ENCODE measurements at regions not wholly inside any gene's neighbourhood (a gene's known extent, or its start where the extent isn't known, plus 50 kb on each side); places are given as distances from the start of the nearest gene placed in this dataset.

GRCh38 chr6:99017150-99017549 lies 69.4 kb upstream of the FBXL4 start:
- H3K4me2 ChIP-seq (ENCODE audit: insufficient read depth in 1 of 2, low read depth in 2 of 2, low read length in 2 of 2) = no peak overlapping the region
- ChIA-PET CTCF (ENCODE audit: partially characterized antibody) (no interaction called here), POLR2A (ENCODE audit: partially characterized antibody) (no interaction called here)
- H3K36me3 ChIP-seq (ENCODE audit: control insufficient read depth in 2 of 4, insufficient read depth in 4 of 4, low read length in 3 of 4) = no peaks in the 10 kb centered on the region
- WGBS, 2 experiments (ENCODE audit: extremely low coverage in 1 of 2, insufficient coverage in 1 of 2, insufficient read length in 1 of 2, insufficient replicate concordance in 2 of 2, low coverage in 1 of 2, low lambda C conversion rate in 2 of 2, missing lambda C conversion rate in 1 of 2) = 95% methylated on average over 1 of the region's 1 CpG; no CpG with 5 or more reads in 1 of the 2 experiments
- H4K8ac ChIP-seq (ENCODE audit: extremely low read depth, insufficient read depth, low read length) = no peak overlapping the region
- H3K4me1 ChIP-seq (replicated peaks in 1 of 4; ENCODE audit: control insufficient read depth in 3 of 4, insufficient read depth in 4 of 4, low read length in 3 of 4) = no peaks in the 10 kb centered on the region
- no peak overlapping the region for H3K56ac ChIP-seq (replicated peaks; ENCODE audit: insufficient read length, low read depth, low read length)
- no peak overlapping the region for H4K91ac ChIP-seq (replicated peaks; ENCODE audit: insufficient read length, low read length)
- H2BK5ac ChIP-seq (ENCODE audit: low read depth, low read length) = no peak overlapping the region
- no peaks in the 10 kb centered on the region for H3K27me3 ChIP-seq (replicated peaks in 1 of 4; ENCODE audit: control insufficient read depth in 3 of 4, extremely low read depth in 1 of 4, insufficient read depth in 3 of 4, low read length in 3 of 4)
- no peak overlapping the region for H2AFZ ChIP-seq (ENCODE audit: low read length)
- no peak overlapping the region for H3K4me3 ChIP-seq (ENCODE audit: extremely low read depth in 1 of 4, insufficient read depth in 2 of 4, low read depth in 3 of 4, low read length in 4 of 4)
- no peaks in the 10 kb centered on the region for H3K23me2 ChIP-seq (ENCODE audit: low read depth, low read length)
- H3K18ac ChIP-seq (ENCODE audit: extremely low read depth, low read length) = no peak overlapping the region
- no peak overlapping the region for H2BK20ac ChIP-seq (ENCODE audit: low read length)
- no peak overlapping the region for H4K5ac ChIP-seq (ENCODE audit: insufficient read length, low read depth, low read length)
- no peak for DNase-seq (ENCODE audit: low read depth in 1 of 2, low spot score in 2 of 2)
- FAIRE-seq = no peak
- H3K79me2 ChIP-seq (ENCODE audit: control insufficient read depth in 1 of 2, insufficient read depth in 2 of 2, low read length in 2 of 2) = no peaks in the 10 kb centered on the region
- no peak overlapping the region for H3K23ac ChIP-seq (ENCODE audit: insufficient read length)
- H3K4ac ChIP-seq (replicated peaks; ENCODE audit: insufficient read length, low read depth, low read length) = no peak overlapping the region
- H3K9ac ChIP-seq (replicated peaks in 1 of 4; ENCODE audit: extremely low read depth in 1 of 4, low read depth in 3 of 4, low read length in 3 of 4) = no peak overlapping the region
- H2AK5ac ChIP-seq (ENCODE audit: low read depth, low read length) = no peak overlapping the region
- H2BK120ac ChIP-seq (replicated peaks; ENCODE audit: low read depth, low read length) = no peak overlapping the region
- H2BK12ac ChIP-seq (ENCODE audit: low read depth, low read length) = no peak overlapping the region
- H3K27ac ChIP-seq (ENCODE audit: low read depth, low read length) = no peak overlapping the region
- no peak overlapping the region for H2BK15ac ChIP-seq (ENCODE audit: low read length)
- no peaks in the 10 kb centered on the region for H3K79me1 ChIP-seq (ENCODE audit: low read depth, low read length)
- no peaks in the 10 kb centered on the region for H4K20me1 ChIP-seq (replicated peaks in 1 of 2; ENCODE audit: control insufficient read depth in 1 of 2, insufficient read depth in 2 of 2, low read length in 2 of 2)
- no peak overlapping the region for H3K14ac ChIP-seq (ENCODE audit: insufficient read length)
- no peaks in the 10 kb centered on the region for H3K9me3 ChIP-seq (ENCODE audit: insufficient read depth in 2 of 2, low read depth in 1 of 2, low read length in 1 of 2)
- TF ChIP-seq EP300 (IDR thresholded peaks at IDR 0.05; ENCODE audit: borderline replicate concordance in 1 of 2, low read depth in 2 of 2, low read length in 2 of 2) (no peak), CHD2 (IDR thresholded peaks at IDR 0.05; ENCODE audit: low read length) (no peak), KDM5A (IDR thresholded peaks at IDR 0.05; ENCODE audit: low read length) (no peak), SP1 (IDR thresholded peaks at IDR 0.05; ENCODE audit: low read depth, low read length) (no peak), SIX5 (IDR thresholded peaks at IDR 0.05; ENCODE audit: low read depth, low read length) (no peak), RXRA (IDR thresholded peaks at IDR 0.05; ENCODE audit: insufficient read depth, low read depth, low read length) (no peak), CTCF (IDR thresholded peaks at IDR 0.05; ENCODE audit: control extremely low read depth in 1 of 3, insufficient read depth in 1 of 3, low read depth in 1 of 3, low read length in 3 of 3) (no peak), ASH2L (IDR thresholded peaks at IDR 0.05; ENCODE audit: low read length) (no peak), USF2 (IDR thresholded peaks at IDR 0.05; ENCODE audit: low read length) (no peak), GABPA (IDR thresholded peaks at IDR 0.05; ENCODE audit: borderline replicate concordance, insufficient read depth, low read length) (no peak), CREB1 (IDR thresholded peaks at IDR 0.05) (no peak)
